ENCODE measurements at regions not wholly inside any gene's neighbourhood (a gene's known extent, or its start where the extent isn't known, plus 50 kb on each side); places are given as distances from the start of the nearest gene placed in this dataset.

GRCh38 chr7:25832929-25833328 lies 319.1 kb upstream of the NFE2L3 start:
- TF ChIP-seq CTCF (IDR thresholded peaks at IDR 0.05) (no peak), POLR2A (IDR thresholded peaks at IDR 0.05) (no peak)

Measured in breast epithelium (tissue), 3 donors.